GM21381 (cell line): ENCODE measurements at regions not wholly inside any gene's neighbourhood (a gene's known extent, or its start where the extent isn't known, plus 50 kb on each side); places are given as distances from the start of the nearest gene placed in this dataset.
"Not testable (repeated sequence)": the region's sequence is repeated elsewhere in the genome, so short reads cannot be mapped to it uniquely, and the experiment has no call there.

Experiments used
- ATAC-seq: cut with Tn5 transposase; IDR thresholded peaks from one replicate; pipeline ENCODE4 v1.9.1; 2021; ENCODE audit warnings: mild to moderate bottlenecking, moderate library complexity; ENCODE audit not compliant: unreplicated experiment

- ATAC-seq = no peak
Measured at GRCh38 chr10:29828956-29829355, 194.2 kb upstream of the SVIL start.

DNA sequence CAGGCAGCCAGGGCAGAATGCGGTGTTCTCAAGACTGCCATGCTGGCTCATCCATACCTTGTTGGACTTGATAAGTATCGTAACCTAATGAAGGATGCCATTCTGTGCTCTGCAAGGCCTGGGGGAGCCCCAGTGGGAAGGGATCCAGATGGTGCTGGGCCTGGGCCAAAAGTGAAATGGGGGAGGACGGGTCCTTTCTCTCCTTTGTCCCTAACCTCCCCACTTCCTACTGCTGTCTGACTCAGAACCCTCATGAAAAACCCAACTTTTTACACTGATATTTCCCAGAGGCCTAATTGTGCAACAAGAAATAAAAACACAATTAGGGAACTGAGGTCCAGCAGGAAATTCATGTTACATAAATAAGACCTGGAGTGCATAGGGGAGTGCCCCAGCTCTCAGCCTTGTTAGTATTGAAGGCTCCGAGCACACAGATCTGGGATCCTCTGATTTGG lies 193.7 kb upstream of the SVIL start:
- ATAC-seq = no peak

- no peak for ATAC-seq
Measured at GRCh38 chr10:29827512-29827911, 192.7 kb upstream of the SVIL start.

DNA sequence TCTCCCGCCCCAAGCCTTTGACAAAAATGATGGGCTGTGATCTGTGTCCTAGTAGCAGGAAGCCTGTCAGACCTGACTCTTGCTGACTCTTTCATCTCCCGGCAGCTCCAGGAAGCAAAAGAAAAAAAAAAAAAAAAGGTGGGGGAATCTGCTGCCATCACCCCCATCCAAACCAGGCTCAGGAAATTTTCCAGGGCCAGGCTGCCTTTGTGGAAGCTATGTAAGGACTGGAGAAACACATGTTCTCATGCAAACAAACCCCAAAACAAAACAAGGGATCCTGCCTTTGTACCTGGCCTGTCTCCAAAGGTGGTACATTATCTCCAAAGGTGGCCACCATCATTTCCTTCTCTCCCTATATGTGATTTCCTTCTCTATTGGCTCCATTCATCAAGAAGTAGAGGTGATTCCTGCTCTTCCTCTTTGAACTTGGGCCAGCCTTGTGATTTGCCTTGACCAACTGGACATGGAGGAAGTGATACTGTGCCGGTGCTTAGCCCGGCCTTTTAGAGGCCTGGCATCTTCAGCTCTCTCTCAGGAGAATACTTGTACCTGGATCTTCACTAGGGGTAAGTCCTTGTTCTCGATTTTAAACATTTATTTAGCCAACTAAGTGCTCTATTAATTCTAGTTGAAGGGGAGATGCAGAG lies 192.2 kb upstream of the SVIL start:
- no peak for ATAC-seq

DNA sequence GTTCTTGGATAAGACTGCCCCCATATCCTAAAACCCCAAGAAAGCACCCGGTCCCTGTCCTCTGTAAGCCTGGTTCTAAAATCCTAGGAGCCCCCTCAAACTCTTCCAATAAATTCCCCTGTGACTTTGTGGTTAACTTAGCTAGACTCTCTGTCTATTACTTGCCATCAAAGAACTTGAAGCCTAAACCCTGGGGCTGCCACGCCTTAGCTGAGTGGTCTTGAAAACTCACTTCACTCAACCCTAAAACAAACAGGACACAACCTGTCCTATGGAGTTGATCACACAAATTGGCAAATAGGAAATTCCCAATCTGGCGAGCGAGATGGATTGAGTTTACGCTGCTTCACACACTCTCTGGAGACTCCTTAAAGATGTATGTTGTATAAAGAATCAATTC lies 191.4 kb upstream of the SVIL start:
- ATAC-seq = no peak

- no peak for ATAC-seq
Measured at GRCh38 chr10:29823553-29824080, 188.8 kb upstream of the SVIL start.

- no peak for ATAC-seq
Measured at GRCh38 chr10:29820890-29821461, 186.2 kb upstream of the SVIL start.

- no peak for ATAC-seq
Measured at GRCh38 chr10:29816801-29817558, 182.2 kb upstream of the SVIL start.

- ATAC-seq = no peak
Measured at GRCh38 chr10:29815572-29815971, 180.8 kb upstream of the SVIL start.

GRCh38 chr10:29811751-29812427 lies 177.1 kb upstream of the SVIL start:
- ATAC-seq = no peak

GRCh38 chr10:29810816-29811215 lies 176.0 kb upstream of the SVIL start:
- no peak for ATAC-seq

DNA sequence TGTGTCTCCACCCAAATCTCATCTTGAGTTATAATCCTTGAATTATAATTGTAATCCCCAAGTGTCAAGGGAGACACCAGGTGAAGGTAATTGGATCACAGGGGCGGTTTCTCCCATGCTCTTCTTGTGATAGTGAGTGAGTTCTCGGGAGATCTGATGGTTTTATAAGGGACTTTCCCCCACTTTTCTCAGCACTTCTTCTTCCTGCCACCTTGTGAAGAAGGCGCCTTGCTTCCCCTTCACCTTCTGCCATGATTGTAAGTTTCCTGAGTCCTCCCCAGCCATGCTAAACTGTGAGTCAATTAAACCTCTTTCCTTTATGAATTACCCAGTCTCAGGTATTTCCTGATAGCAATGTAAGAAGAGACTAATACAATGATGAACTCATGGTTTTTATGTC lies 175.5 kb upstream of the SVIL start:
- not testable (repeated sequence) for ATAC-seq

DNA sequence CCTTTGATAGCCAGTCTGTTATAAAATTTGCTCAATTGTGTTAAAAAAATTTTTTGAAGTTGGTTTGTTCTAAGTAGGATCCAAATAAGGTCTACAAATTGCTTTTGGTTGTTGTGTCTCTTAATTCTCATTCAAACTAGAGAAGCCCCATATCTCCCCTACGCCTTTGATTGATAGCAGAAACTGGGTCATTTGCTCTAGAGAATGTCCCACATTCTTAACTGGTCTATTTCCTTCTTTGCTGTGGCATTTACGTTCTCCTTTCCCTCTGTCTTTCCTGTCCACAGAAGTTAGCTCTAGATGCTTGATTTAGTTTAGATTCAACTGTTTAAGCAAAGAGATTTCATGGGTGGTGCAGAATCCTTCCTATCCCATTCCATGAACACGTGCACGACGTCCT lies 174.6 kb upstream of the SVIL start:
- no peak for ATAC-seq

DNA sequence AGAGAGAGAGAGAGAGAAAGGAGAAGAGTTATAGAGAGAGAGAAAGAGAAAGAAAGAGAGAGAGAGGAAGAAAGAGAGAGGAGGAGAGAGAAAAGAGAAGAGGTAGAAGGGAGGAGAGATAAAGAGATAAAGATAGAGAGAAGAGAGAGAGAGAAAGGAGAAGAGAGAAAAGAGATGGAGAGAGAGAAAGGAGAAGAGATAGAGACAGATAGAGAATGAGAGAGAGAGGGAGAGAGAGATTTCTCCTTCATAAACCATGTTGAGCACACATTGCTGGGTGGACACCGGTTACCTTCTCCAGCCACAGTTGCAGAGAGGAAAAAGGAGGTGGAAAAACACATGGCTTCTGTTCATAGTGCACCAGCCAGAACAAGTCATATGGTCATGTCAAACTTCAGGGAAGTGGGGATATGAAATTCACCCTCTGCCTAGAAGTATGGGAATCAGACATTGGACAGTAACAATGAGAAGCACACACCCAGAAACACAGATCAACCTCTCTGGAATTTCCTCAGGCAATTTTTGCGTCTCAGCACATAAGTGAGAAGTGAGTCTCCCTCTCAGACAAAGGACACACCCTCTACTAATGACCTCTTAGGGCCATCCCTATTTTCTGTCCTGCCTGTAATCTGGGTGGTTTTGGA lies 172.5 kb upstream of the SVIL start:
- no peak for ATAC-seq

DNA sequence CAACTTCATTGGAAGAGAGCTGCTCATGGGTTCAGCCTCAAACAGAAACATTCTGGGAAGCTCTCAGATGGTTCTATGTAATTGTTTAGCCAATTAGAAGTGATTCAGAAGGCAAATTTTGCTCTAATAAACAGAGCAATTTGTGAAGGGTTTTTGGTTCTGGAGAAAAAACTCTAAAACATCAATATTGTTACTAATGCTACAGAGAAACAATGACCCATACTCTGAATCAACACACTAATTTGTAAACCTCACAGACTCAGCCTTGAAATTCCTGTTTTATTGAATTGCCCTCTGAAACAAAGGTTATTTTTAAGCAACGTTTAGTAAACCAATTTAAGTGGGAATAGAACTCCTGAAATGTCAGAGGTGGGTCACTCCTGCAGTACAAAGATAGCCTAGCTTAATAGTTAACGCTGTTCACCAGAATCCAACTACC lies 171.6 kb upstream of the SVIL start:
- ATAC-seq = no peak

DNA sequence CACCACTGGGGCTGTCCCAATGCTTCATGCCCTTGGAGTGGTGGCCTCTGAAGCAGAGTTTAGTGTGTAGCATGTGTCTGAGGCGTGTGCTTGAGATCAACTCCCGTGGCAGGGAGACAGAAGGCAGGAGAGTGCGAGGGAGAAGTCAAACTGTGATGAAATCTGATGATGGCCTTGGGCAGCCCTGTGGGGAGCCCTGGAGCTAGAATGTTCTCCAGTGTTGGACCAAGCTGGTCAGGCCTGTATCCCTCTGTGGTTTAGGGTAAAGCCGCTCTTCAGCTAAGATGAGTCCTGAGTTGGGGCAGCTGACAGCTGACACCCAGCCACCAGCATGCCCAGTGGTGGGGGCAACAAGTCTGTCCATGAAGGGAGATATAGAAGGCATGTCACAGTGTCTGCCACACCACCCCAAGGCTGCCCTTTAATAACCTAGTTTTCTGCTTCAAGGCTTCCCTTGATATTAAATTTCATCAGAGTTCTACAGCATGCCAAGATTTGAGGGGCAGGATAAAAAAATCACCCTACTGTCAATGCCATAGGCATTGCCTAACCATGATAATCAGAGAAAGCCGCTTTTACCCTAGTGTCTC lies 170.5 kb upstream of the SVIL start:
- no peak for ATAC-seq

DNA sequence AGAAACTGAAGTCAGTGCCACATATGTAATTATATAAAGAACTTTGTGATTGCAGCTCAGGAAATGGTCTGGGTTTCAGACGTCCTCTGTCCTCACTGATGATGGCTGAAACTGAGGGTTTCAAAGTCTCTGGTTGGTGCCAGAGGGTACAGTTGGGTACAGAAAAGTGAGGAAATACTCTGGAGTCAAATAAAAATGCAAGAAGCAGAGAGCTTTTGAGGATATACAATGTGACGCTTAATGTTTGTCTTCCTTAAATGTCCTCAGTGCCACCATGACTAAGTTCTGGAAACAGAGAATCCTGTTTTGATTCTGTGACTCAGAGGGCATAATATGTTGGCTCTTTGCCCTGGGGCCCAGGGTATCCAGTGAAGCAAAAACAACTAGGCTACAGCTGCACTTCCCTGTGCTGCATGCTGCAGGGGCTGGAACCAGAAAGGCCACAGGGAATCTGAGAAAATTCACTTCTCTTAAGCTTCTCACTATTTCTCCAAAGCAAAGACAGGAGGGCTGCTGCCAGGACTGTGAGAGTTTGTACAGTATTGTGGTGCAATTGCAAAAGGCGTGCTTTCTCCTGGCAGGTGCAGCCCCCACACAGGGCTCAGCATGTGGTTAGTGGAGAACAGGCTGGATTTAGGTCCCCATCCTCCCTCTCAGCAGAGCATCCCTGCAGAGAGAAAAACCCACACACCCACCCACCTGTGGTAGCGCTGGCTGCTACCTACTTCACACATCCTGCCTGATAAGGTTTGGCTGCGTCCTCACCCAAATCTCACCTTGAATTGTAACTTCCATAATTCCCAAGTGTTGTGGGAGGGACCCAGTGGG lies 169.5 kb upstream of the SVIL start:
- ATAC-seq = no peak

DNA sequence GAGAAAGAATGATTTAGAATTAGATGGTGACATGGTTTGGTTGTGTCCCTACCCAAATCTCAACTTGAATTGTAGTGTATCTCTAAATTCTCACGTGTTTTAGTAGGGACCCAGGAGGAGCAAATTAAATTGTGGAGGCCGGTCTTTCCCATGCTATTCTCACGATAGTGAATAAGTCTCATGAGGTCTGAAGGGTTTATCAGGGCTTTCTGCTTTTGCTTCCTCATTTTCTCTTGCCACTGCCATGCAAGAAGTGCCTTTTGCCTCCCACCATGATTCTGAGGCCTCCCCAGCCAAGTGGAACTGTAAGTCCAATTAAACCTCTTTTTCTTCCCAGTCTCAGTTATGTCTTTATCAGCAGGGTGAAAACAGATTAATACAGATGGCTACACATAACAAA lies 167.4 kb upstream of the SVIL start:
- no peak for ATAC-seq

- no peak for ATAC-seq
Measured at GRCh38 chr10:29798921-29799690, 164.3 kb upstream of the SVIL start.
